Uterus (tissue), 2 donors: ENCODE measurements at regions not wholly inside any gene's neighbourhood (a gene's known extent, or its start where the extent isn't known, plus 50 kb on each side); places are given as distances from the start of the nearest gene placed in this dataset.

Experiments used
- POLR2A ChIP-seq, 2 donors: fragments of 450-650 bp; IDR thresholded peaks; one replicate each; pipeline ENCODE4 v1.6.1; 2016; ENCODE audit warnings: antibody characterized with exemption in 2 of 2, mild to moderate bottlenecking in 1 of 2, moderate library complexity in 1 of 2
- TF ChIP-seq, protein P1 (sequence below), 4 experiments: fragments of 200-600 bp in 2 of 4; fragments of 450-650 bp in 2 of 4; sonication (generic) in 2 of 4; IDR thresholded peaks; one replicate each; pipeline ENCODE4 v1.5.1; 2016 to 2019; ENCODE audit warnings: antibody characterized with exemption in 4 of 4, mild to moderate bottlenecking in 2 of 4, moderate library complexity in 1 of 4

DNA sequence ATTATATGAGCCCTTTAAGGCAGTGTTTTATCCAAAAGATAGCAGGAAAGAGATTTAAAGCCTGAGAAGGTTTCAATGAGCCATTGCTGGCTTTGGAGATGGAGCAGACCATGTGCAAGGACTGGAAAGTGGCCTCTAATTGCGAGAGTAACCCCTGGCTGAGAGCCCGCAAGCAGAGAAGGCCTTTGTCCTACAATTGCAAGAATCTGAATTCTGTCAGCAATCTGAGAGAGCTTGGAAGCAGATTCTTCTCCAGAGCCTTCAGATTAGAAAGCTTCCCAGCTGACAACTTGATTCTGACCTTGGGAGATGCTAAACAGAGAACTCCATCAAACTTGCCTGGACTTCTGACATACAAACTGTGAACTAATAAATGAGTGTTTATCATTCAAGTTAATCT lies 528.7 kb upstream of the KLF12 start:
- TF ChIP-seq, protein P1, sequence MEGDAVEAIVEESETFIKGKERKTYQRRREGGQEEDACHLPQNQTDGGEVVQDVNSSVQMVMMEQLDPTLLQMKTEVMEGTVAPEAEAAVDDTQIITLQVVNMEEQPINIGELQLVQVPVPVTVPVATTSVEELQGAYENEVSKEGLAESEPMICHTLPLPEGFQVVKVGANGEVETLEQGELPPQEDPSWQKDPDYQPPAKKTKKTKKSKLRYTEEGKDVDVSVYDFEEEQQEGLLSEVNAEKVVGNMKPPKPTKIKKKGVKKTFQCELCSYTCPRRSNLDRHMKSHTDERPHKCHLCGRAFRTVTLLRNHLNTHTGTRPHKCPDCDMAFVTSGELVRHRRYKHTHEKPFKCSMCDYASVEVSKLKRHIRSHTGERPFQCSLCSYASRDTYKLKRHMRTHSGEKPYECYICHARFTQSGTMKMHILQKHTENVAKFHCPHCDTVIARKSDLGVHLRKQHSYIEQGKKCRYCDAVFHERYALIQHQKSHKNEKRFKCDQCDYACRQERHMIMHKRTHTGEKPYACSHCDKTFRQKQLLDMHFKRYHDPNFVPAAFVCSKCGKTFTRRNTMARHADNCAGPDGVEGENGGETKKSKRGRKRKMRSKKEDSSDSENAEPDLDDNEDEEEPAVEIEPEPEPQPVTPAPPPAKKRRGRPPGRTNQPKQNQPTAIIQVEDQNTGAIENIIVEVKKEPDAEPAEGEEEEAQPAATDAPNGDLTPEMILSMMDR (IDR thresholded peaks at IDR 0.05), result no peak
- no peak for TF ChIP-seq POLR2A (IDR thresholded peaks at IDR 0.05)
